ENCODE measurements at regions not wholly inside any gene's neighbourhood (a gene's known extent, or its start where the extent isn't known, plus 50 kb on each side); places are given as distances from the start of the nearest gene placed in this dataset.

DNA sequence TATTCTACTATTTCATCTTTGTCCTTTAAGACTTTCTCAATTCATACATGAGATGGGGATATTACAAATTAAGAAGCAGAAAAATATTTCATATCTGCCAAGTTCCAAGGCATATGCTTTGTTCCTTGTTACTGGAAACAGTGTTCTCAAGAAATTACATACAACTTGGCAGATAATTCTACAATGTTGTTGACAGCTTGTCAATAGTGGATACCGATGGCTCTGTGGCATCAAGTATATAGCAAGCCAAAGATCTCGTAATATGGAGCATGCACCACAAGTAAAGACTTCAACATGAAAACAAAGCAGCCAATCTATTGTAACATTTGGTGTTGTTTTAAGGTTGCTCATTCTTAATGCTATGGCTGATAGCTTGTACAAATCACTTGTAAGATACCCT, 598.2 kb upstream of the KLHL29 start:
- TF ChIP-seq, protein P1, sequence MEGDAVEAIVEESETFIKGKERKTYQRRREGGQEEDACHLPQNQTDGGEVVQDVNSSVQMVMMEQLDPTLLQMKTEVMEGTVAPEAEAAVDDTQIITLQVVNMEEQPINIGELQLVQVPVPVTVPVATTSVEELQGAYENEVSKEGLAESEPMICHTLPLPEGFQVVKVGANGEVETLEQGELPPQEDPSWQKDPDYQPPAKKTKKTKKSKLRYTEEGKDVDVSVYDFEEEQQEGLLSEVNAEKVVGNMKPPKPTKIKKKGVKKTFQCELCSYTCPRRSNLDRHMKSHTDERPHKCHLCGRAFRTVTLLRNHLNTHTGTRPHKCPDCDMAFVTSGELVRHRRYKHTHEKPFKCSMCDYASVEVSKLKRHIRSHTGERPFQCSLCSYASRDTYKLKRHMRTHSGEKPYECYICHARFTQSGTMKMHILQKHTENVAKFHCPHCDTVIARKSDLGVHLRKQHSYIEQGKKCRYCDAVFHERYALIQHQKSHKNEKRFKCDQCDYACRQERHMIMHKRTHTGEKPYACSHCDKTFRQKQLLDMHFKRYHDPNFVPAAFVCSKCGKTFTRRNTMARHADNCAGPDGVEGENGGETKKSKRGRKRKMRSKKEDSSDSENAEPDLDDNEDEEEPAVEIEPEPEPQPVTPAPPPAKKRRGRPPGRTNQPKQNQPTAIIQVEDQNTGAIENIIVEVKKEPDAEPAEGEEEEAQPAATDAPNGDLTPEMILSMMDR (IDR thresholded peaks at IDR 0.05) = no peak
- TF ChIP-seq, protein P2, sequence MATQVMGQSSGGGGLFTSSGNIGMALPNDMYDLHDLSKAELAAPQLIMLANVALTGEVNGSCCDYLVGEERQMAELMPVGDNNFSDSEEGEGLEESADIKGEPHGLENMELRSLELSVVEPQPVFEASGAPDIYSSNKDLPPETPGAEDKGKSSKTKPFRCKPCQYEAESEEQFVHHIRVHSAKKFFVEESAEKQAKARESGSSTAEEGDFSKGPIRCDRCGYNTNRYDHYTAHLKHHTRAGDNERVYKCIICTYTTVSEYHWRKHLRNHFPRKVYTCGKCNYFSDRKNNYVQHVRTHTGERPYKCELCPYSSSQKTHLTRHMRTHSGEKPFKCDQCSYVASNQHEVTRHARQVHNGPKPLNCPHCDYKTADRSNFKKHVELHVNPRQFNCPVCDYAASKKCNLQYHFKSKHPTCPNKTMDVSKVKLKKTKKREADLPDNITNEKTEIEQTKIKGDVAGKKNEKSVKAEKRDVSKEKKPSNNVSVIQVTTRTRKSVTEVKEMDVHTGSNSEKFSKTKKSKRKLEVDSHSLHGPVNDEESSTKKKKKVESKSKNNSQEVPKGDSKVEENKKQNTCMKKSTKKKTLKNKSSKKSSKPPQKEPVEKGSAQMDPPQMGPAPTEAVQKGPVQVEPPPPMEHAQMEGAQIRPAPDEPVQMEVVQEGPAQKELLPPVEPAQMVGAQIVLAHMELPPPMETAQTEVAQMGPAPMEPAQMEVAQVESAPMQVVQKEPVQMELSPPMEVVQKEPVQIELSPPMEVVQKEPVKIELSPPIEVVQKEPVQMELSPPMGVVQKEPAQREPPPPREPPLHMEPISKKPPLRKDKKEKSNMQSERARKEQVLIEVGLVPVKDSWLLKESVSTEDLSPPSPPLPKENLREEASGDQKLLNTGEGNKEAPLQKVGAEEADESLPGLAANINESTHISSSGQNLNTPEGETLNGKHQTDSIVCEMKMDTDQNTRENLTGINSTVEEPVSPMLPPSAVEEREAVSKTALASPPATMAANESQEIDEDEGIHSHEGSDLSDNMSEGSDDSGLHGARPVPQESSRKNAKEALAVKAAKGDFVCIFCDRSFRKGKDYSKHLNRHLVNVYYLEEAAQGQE (IDR thresholded peaks at IDR 0.05; ENCODE audit: insufficient read depth in 1 of 2, low read depth in 2 of 2, low read length in 1 of 2) = no peak
- TF ChIP-seq POLR2AphosphoS5 (IDR thresholded peaks at IDR 0.05; ENCODE audit: low read depth, low read length) (no peak), TCF7L2 (IDR thresholded peaks at IDR 0.05; ENCODE audit: low read depth, low read length) (no peak), SIN3A (IDR thresholded peaks at IDR 0.05; ENCODE audit: borderline replicate concordance, insufficient read depth, low read depth, low read length) (no peak)

Data from Panc1 (cell line).